HCT116 (cell line): ENCODE measurements at regions not wholly inside any gene's neighbourhood (a gene's known extent, or its start where the extent isn't known, plus 50 kb on each side); places are given as distances from the start of the nearest gene placed in this dataset.

Experiments used
- ATAC-seq: fragments of 200-7000 bp; cut with Tn5 transposase; 2 replicates; pipeline ENCODE4 v1.9.1; 2020; ENCODE audit warnings: mild to moderate bottlenecking, moderate library complexity
- BruUV-seq: library from RNA; stranded (reverse); fragments of 400-500 nt; replicated peaks from 2 replicates; lab custom pipeline; 2021; lab: Mats Ljungman, UMichigan
- CTCF ChIA-PET: fragments of 300-600 bp; sonication (Branson Sonifier 250); formaldehyde crosslinking; loops from one replicate; lab custom pipeline; 2021; ENCODE audit warnings: antibody characterized with exemption; lab: Charles Lee
- POLR2A ChIA-PET: fragments of 300-600, 350-600 bp; sonication (Branson Sonifier 250); formaldehyde crosslinking; loops from one replicate; lab custom pipeline; 2021; ENCODE audit warnings: antibody characterized with exemption; lab: Charles Lee
- RAD21 ChIA-PET, 2 experiments: fragments of 300-600 bp; sonication (Branson Sonifier 250); formaldehyde crosslinking; loops; one replicate each; lab custom pipeline; 2023; ENCODE audit warnings: low total read pairs in 2 of 2; ENCODE audit not compliant: uncharacterized antibody in 2 of 2, unreplicated experiment in 2 of 2, low non-redundant PET in 1 of 2; lab: Charles Lee
- DNase-seq: peaks from one replicate; pipeline ENCODE4 v3.0.0-alpha.2; 2010; ENCODE audit warnings: low read depth, low spot score
- H2AFZ ChIP-seq: fragments of 200-600 bp; shearing (Covaris generic), sonication (generic); 2 replicates; pipeline ENCODE4 v1.6.1; 2017; ENCODE audit warnings: low read depth, mixed run types, mixed read lengths, antibody characterized with exemption, low read length; ENCODE audit not compliant: poor library complexity, severe bottlenecking
- H3K27ac ChIP-seq: 2 replicates; pipeline ENCODE4 v1.5.1; 2012; ENCODE audit warnings: low read depth, low read length
- H3K27me3 ChIP-seq: fragments of 200-600 bp; sonication (generic); 2 replicates; pipeline ENCODE4 v1.6.1; 2016; ENCODE audit warnings: mixed run types, low read length, mixed read lengths; ENCODE audit not compliant: insufficient read depth
- H3K36me3 ChIP-seq, 2 experiments: fragments of 200-500 bp in 1 of 2; fragments of 200-600 bp in 1 of 2; sonication (Bioruptor generic) in 1 of 2; sonication (generic) in 1 of 2; 2 replicates each; pipeline versions ENCODE4 v1.5.1 to v1.6.1; 2014 to 2016; ENCODE audit warnings: low read length in 2 of 2, inconsistent platforms in 1 of 2, mixed read lengths in 1 of 2, mixed run types in 1 of 2; ENCODE audit not compliant: insufficient read depth in 2 of 2, control insufficient read depth in 1 of 2
- H3K4me1 ChIP-seq, 2 experiments: fragments of 200-600 bp in 1 of 2; sonication (generic) in 1 of 2; 2 replicates each; pipeline versions ENCODE4 v1.5.1 to v1.6.1; 2012 to 2017; ENCODE audit warnings: low read length in 2 of 2, inconsistent platforms in 1 of 2, mild to moderate bottlenecking in 1 of 2, mixed read lengths in 1 of 2, mixed run types in 1 of 2, moderate library complexity in 1 of 2; ENCODE audit not compliant: insufficient read depth in 2 of 2, control insufficient read depth in 1 of 2
- H3K4me2 ChIP-seq: fragments of 200-600 bp; sonication (generic); 2 replicates; pipeline ENCODE4 v1.6.1; 2017; ENCODE audit warnings: mixed run types, low read length, mixed read lengths
- H3K4me3 ChIP-seq, 2 experiments: fragments of 200-600 bp in 1 of 2; sonication (generic) in 1 of 2; replicated peaks in 1 of 2; 2 replicates each; pipeline ENCODE4 v1.5.1; 2011 to 2016; ENCODE audit warnings: low read length in 2 of 2, control low read depth in 1 of 2, low read depth in 1 of 2, mild to moderate bottlenecking in 1 of 2, mixed read lengths in 1 of 2, mixed run types in 1 of 2
- H3K79me2 ChIP-seq: fragments of 200-600 bp; sonication (generic); 2 replicates; pipeline ENCODE4 v1.6.1; 2017; ENCODE audit warnings: mild to moderate bottlenecking, mixed run types, low read length, moderate library complexity, mixed read lengths; ENCODE audit not compliant: insufficient read depth
- H3K9ac ChIP-seq: fragments of 200-600 bp; sonication (generic); 2 replicates; pipeline ENCODE4 v1.6.1; 2016; ENCODE audit warnings: low read length, mixed read lengths
- H3K9me2 ChIP-seq: fragments of 200-600 bp; sonication (generic), shearing (Covaris generic); 2 replicates; pipeline ENCODE4 v1.6.1; 2017; ENCODE audit warnings: mixed run types, mild to moderate bottlenecking, moderate library complexity; ENCODE audit not compliant: insufficient read depth
- H3K9me3 ChIP-seq, 2 experiments: fragments of 200-500 bp in 1 of 2; fragments of 200-600 bp in 1 of 2; sonication (Bioruptor generic) in 1 of 2; sonication (generic) in 1 of 2; 2 replicates each; pipeline ENCODE4 v1.6.1; 2014 to 2017; ENCODE audit warnings: low read length in 2 of 2, mixed read lengths in 2 of 2, inconsistent platforms in 1 of 2, low read depth in 1 of 2, mild to moderate bottlenecking in 1 of 2, mixed run types in 1 of 2, moderate library complexity in 1 of 2; ENCODE audit not compliant: control insufficient read depth in 1 of 2, insufficient read depth in 1 of 2
- H4K20me1 ChIP-seq: fragments of 200-600 bp; sonication (generic), shearing (Covaris generic); 2 replicates; pipeline ENCODE4 v1.6.1; 2017; ENCODE audit warnings: mixed run types, mild to moderate bottlenecking, moderate library complexity; ENCODE audit not compliant: insufficient read depth
- ATF3 ChIP-seq: IDR thresholded peaks from 2 replicates; pipeline ENCODE4 v1.6.1; 2012
- CEBPB ChIP-seq: IDR thresholded peaks from 2 replicates; pipeline ENCODE4 v1.6.1; 2012; ENCODE audit warnings: low read depth
- CTCF ChIP-seq, 3 experiments: fragments of 200-600 bp in 1 of 3; sonication (generic) in 1 of 3; IDR thresholded peaks in 2 of 3; conservative IDR thresholded peaks in 1 of 3; 2 replicates each; pipeline ENCODE4 v1.5.1; 2012 to 2017; ENCODE audit warnings: low read depth in 2 of 3, low read length in 2 of 3, antibody characterized with exemption in 1 of 3, borderline replicate concordance in 1 of 3, control low read depth in 1 of 3, mild to moderate bottlenecking in 1 of 3, mixed read lengths in 1 of 3, mixed run types in 1 of 3, moderate library complexity in 1 of 3; ENCODE audit not compliant: insufficient read depth in 1 of 3
- EGR1 ChIP-seq: IDR thresholded peaks from 2 replicates; pipeline ENCODE4 v1.6.1; 2012; ENCODE audit warnings: low read depth
- EZH2 ChIP-seq: fragments of 200-600 bp; sonication (generic); IDR thresholded peaks from 2 replicates; pipeline ENCODE4 v1.6.1; 2017; ENCODE audit warnings: antibody characterized with exemption, mixed run types
- EZH2phosphoT487 ChIP-seq: fragments of 200-600 bp; IDR thresholded peaks from 2 replicates; pipeline ENCODE4 v1.6.1; 2018; ENCODE audit warnings: antibody characterized with exemption, borderline replicate concordance
- FOSL1 ChIP-seq: IDR thresholded peaks from 2 replicates; pipeline ENCODE4 v1.6.1; 2012; ENCODE audit warnings: low read depth
- JUND ChIP-seq: IDR thresholded peaks from 2 replicates; pipeline ENCODE4 v1.6.1; 2012
- MAX ChIP-seq: IDR thresholded peaks from 2 replicates; pipeline ENCODE4 v1.6.1; 2012
- POLR2A ChIP-seq: IDR thresholded peaks from 2 replicates; pipeline ENCODE4 v1.7.0; 2011; ENCODE audit warnings: borderline replicate concordance; ENCODE audit not compliant: insufficient read depth, insufficient read length; ENCODE audit errors: extremely low read depth
- POLR2AphosphoS5 ChIP-seq: IDR thresholded peaks from 2 replicates; pipeline ENCODE4 v1.6.1; 2011; ENCODE audit warnings: mild to moderate bottlenecking, low read depth, low read length, moderate library complexity
- REST ChIP-seq: IDR thresholded peaks from 2 replicates; pipeline ENCODE4 v1.6.1; 2012; ENCODE audit warnings: low read depth
- SP1 ChIP-seq: IDR thresholded peaks from 2 replicates; pipeline ENCODE4 v1.6.1; 2012; ENCODE audit warnings: low read depth
- YY1 ChIP-seq: IDR thresholded peaks from 2 replicates; pipeline ENCODE4 v1.6.1; 2011; ENCODE audit warnings: low read length, low read depth, moderate library complexity, mild to moderate bottlenecking; ENCODE audit not compliant: insufficient replicate concordance; ENCODE audit errors: extremely low read depth
- ZBTB33 ChIP-seq: IDR thresholded peaks from 2 replicates; pipeline ENCODE4 v1.6.1; 2011; ENCODE audit warnings: mild to moderate bottlenecking, low read length, moderate library complexity; ENCODE audit not compliant: insufficient replicate concordance; ENCODE audit errors: extremely low read depth
- ZFX ChIP-seq: fragments of 450-650 bp; IDR thresholded peaks from 2 replicates; pipeline ENCODE4 v1.6.1; 2017
- ZNF274 ChIP-seq: fragments of 200-500 bp; sonication (Bioruptor generic); IDR thresholded peaks from 2 replicates; pipeline ENCODE4 v1.6.1; 2014; ENCODE audit warnings: mild to moderate bottlenecking, low read depth, low read length, inconsistent platforms
- intact Hi-C: fragments of 100-400 bp; cut with micrococcal nuclease; formaldehyde crosslinking; loops from 2 replicates; pipeline ENCODE4 v1.10.0; 2022

- Histone ChIP-seq H3K9ac (no peak overlapping the region), H3K79me2 (no peaks in the 10 kb centered on the region), H3K27me3 (no peaks in the 10 kb centered on the region), H2AFZ (no peak overlapping the region), H4K20me1 (no peaks in the 10 kb centered on the region), H3K4me1 (no peaks in the 10 kb centered on the region), H3K36me3 (no peaks in the 10 kb centered on the region), H3K27ac (no peak overlapping the region), H3K9me2 (no peaks in the 10 kb centered on the region), H3K9me3 (peaks cover 16 to 34% of the 10 kb centered on the region in 2 experiments; a peak in 3 of 4 replicates), H3K4me2 (no peak overlapping the region), H3K4me3 (no peak overlapping the region)
- no peak for ATAC-seq
- DNase-seq, result no peak
- RAD21 ChIA-PET, result no interaction called here
- TF ChIP-seq CTCF (IDR thresholded peaks at IDR 0.05 in 2 of 3, conservative IDR thresholded peaks at IDR 0.05 in 1 of 3; ENCODE audit: borderline replicate concordance in 1 of 3, insufficient read depth in 1 of 3, low read depth in 2 of 3, low read length in 2 of 3), result no peak
- no peak for TF ChIP-seq MAX
- no peak for TF ChIP-seq JUND
- no peak for TF ChIP-seq EZH2phosphoT487
- no peak for TF ChIP-seq SP1
- no peak for TF ChIP-seq ATF3
- TF ChIP-seq CEBPB, result no peak
- TF ChIP-seq REST, result no peak
- TF ChIP-seq EGR1, result no peak
- no peak for TF ChIP-seq ZNF274
- no peak for TF ChIP-seq YY1
- TF ChIP-seq FOSL1, result no peak
- TF ChIP-seq EZH2, result no peak
- no peak for TF ChIP-seq ZBTB33
- no peak for TF ChIP-seq POLR2A
- no peak for TF ChIP-seq POLR2AphosphoS5
- no peak for TF ChIP-seq ZFX
- POLR2A ChIA-PET, result no interaction called here
- no TSS peak for BruUV-seq
- intact Hi-C loops, result no loop called here
- CTCF ChIA-PET, result no interaction called here
Observed at GRCh38 chr20:60659240-60659639, 592.8 kb upstream of the CDH4 start.
